ENCODE measurements at regions not wholly inside any gene's neighbourhood (a gene's known extent, or its start where the extent isn't known, plus 50 kb on each side); places are given as distances from the start of the nearest gene placed in this dataset.

DNA sequence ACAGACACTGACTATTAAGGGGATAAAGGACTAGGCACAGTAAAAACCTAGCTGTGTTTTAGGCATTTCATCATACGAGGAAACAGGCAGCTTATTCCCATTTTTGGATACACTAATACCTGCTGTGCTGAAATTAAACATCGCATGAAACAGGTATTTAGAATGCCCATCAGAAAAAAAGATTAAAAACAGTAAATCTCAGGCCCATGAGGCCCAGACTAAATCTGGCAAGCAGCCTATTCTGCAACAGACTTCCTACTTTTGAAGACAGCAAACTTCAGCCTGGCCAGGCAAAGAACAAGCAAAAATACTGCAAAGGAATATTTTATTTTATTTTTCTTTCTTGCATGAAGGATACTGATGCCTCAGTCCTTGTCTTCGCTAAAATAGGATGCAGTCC, 240.2 kb downstream of the LMO4 start:
- no peak for DNase-seq

DNA sequence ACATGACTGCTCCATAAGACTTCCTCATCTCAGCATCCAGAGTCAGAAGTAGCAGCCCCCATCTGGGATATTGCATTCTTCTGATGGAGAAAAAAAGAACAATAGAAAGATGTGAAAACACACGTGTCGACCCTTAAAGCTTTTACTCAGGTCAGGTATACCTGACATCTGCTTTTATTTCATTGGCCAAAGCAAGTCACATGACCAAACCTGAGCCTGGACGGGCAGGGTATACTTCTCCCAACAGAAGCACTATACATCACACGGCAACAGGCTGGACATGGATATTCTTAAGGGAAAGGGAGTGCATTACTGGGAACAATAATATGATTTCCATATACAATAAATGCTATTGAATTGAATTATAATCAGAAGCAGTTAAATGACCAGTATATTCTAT, 243.3 kb downstream of the LMO4 start:
- no peak for DNase-seq

DNA sequence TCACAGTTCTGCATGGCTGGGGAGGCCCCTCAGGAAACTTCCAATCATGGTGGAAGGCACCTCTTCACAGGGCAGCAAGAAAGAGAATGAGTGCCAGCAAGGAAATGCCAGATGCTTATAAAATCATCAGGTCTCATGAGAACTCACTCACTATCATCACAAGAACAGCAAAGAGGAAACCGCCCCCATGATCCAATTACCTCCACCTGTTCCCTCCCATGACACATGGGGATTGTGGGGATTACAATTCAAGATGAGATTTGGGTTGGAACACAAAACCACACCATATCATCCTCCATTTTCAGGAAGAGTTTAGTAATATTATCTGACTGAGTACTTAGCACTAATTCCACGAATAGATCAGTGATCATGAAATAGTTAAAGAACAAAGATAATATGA, 244.2 kb downstream of the LMO4 start:
- DNase-seq: no peak

DNA sequence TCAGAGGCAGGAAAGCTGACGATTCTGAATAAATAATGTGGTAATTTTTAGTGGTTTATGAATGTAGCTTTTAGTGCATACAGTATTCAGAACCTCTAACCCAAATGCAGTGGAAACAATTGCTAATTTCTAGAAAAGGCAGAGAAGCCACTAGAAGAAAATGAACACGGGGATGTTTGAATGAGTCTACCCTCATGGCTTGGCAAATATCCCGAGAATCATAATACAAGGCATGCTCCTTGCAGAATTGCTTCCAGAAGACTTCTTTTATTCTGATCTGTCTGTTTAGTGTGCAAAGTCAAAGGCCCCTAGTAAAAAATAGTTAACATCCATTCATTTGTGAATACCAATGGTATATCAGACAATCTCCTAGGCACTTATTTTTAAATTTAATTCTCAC, 246.8 kb downstream of the LMO4 start:
- DNase-seq: no peak

DNA sequence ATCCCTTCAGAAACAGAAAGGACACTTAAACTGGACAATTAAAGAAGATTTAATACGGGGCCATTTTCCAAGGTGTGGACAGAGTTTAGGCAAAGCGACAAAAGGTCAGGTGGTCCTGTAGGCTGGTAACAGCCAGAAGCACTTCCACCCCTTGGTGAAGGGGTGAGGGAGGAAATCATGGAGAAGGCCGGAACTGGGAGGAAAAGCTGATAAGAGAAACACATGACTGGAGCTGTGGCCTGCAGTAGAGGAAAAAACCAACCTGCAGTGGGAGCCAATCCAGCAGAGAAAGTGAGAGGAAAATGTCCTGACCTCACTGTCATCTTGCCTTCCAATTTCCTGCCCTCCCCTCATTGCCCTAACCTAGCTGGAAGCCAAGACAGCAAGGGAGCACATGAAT, 249.8 kb downstream of the LMO4 start:
- no peak for DNase-seq

DNA sequence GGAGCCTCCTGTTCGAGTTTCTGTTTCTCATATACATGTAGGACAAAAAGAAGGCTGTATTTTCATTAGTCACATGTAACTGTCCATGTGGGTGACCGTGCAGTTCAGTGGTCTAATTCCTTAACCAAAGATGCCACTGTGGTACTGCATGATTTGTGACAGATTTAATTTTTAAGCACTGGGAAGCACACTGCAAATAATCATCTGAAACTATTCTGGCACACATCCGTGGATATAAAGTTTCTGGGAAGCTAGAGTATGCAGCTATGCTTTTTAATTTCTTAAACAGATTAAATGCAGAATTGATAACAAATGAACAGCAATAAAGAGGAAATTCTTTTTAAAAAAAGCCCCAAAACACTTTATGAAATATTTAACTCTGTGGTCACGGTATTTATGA, 254.8 kb downstream of the LMO4 start:
- DNase-seq: no peak

DNA sequence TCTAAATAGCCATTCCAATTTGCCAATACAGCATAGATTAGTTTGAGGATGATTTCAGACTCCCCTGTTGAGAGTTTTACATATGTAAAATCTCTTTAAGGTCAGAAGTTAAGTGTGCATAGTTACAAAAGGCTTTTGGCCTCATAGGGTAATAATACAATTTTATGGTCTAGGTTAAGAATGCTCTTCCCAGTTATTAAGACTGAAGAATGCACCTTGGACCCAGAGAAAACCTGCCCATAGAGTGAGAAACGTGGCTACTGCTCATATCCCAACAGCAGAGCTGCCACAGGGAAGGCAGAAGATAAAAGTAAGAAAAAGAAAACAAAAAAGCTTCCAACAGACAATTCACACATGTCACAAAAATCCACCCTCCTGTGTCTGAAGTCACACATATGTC, 255.9 kb downstream of the LMO4 start:
- no peak for DNase-seq

DNA sequence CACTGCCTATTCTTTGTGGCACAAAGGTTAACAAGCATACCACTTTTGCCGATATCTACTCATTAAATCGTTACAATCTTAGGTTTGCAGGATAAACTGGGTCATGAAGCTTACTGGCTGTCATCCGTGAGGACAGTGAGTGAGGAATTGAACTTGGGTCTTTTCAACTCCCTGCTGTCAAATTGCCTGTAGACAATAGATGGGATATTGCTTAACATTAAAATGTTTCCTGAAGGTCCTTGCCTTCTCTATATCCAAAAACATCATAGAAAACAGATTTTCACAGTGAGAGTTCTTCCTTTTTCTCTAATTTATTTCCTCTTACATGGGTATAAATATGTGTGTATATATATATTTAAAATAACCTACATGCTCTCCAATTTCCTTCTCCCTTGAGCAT, 257.8 kb downstream of the LMO4 start:
- DNase-seq: no peak

DNA sequence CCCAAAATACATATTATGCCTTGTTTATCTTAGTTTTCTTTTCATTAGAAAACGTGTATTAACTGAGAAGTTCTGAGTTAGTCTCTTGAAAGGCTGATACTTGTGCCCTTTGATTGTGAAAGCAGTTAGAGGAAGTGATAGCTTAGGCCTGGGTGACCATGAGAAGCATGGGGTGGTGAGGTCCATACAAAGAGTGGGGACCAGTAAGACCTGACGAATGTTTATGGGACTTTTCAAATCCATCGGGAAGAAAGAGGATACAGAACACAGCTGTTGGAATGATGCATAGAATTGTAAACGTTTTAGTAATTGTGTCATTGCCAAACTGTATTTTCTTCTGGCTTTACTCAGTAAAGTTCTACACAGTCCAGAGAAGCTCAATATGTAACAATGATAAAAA, 259.8 kb downstream of the LMO4 start:
- DNase-seq: no peak

DNA sequence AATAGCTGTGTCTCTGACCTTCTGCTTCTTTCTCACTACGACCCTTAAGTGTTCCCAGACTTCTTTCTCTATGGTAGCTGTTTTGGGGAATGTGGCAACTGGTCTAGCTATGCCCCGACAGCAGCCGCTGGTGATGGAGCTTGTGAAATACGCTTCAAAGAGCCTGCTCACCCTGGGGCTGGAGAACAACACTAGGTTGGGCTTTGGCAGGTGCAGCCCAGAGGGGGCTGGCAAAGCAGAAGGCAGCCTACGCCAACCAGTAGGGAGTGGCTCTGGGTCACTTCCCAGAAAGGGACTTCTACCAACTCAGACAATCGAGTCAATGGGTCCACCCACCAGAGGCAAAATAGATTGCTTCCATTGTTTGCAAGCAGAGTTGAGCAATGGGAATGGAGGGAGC, 262.8 kb downstream of the LMO4 start:
- no peak for DNase-seq

DNA sequence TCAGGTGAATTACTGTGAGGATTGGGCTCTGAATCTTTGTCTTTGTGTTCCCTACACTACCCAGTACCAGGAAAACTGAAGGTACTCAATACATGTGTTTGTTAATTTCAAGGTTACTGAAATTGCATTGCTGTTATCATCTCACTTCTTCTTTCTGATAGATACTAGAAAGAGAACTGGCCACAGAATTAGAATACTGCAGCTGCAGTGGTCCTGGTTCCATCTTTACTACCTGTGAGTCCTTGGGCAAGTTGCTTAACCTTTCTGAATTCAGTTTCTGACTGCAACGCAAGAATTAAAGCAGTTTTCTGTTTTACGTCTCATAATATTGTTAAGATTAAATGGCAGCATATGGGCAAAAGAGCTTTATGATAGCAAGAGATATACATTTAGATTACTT, 263.5 kb downstream of the LMO4 start:
- no peak for DNase-seq

DNA sequence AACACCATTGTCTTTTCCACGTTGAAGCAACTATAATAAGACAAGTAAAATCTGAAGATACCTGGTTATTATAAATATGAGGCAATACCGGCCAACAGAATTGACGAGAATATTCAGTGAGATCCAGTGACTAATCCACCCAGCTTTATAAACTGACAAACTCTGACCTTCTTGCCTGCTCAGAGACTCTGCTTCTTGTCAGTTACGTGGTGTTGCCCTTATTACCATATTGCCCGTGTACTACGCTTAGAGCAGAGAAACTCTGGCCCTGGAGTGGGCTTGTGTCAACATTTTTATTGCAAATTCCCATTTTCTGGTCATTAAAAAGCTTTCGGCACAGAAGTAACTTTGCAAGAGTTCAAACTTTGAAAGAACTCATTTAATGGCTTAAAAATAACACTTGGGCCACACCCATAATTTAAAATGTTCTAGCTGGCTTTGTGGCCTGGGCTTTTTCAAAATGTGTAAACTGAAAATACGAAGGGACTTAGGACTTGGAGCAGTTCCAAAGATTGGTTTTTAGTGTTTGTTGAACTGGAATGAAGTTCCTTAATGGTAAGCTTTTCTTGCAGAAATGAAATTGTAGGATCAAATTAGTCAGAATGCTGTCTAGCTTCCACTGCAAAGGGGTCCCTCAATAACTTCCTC, 266.2 kb downstream of the LMO4 start:
- no peak for DNase-seq

DNA sequence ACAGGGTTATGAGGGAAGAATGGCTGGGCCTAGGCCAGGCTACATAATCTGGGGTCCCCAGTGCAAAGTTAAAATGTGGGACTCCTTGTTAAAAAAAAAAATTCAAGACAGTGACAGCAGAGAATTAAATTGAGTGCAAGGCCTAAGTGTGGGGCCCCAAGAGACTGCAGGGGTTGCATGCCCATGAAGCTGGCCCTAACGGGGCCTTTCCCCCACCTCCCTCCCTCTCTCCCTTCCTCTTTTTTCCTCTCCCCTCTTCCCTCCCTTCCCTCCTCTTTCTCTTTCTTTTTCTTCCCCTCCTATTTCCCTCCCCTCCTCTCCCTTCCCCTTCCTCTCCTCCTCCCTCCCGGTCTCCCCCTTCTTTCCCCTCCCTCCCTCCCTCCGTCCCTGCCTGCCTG, 266.7 kb downstream of the LMO4 start:
- no peak for DNase-seq

DNA sequence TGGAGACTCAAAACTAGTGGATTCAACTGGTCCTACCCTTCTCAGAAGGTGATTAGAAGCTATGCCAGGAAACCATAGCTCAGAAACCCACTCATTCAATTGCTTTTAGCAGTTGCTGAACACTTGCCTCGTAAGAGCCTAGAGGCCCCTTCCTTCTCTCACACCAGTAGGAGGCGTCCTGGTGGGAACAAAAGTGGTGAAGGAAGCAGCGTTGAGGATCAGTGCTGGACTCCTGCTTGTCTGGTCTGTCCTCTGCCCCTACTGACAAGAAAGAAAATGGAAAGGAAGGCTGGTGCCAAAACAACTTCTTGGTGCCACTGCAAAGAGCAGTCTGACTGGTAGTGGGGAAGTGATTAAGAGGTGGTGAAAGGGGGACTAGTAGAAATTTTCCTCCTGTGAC, 269.7 kb downstream of the LMO4 start:
- DNase-seq: no peak

DNA sequence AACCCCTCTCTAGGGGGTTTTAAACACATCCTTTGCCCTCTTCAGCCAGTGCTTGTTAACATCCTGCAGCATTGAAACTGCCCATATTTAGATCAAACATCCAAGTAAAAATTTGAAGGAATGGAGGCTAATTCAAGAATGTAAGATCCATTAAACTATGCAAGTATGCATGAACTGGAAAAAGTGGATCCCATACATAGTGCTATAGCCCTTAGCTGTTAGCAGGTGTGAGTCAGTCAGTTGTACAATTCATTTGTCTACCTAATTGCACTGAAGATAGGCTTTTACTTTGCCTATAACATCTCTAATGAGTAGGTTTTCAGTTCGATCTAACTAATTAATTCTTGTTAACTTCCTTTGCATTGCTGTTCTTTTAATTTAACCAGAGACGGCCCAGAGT, 270.9 kb downstream of the LMO4 start:
- DNase-seq: no peak

DNA sequence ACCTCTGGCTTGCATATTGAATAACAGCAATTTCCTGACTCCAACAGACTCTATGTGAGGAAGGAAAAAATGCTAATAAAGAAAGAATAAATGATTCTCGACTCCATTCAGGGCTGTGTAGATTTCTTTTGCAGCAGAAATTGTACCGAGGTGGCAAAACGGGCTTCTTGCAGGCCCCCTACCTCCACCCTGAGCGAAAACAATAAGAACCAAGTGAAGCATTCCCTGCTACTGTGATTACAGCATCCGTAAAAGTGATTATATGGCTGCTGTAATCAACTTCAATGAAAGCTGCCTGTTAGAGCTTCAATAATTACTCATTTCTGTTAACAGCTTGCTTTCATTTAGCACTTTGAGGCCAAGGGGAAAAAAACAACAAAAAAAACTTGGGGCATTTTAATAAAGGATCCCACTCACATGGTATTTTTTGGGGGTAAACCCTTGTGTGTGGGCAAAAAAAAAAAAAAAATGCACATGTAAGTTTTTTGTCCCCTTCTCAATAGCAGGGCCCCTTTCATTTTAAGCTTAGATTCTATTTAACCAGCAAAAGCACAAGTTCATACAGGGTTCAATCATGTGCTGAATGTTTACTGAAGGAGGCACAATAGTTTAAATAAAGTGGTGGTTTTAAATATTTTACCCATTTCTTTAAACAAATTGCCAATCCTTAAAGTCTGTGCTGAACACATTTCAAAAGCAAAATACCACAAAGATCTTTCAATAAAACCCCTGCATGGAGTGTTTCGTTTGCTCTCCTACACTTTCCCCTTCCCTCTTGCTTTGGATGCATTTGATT, 271.6 kb downstream of the LMO4 start:
- DNase-seq: no peak

DNA sequence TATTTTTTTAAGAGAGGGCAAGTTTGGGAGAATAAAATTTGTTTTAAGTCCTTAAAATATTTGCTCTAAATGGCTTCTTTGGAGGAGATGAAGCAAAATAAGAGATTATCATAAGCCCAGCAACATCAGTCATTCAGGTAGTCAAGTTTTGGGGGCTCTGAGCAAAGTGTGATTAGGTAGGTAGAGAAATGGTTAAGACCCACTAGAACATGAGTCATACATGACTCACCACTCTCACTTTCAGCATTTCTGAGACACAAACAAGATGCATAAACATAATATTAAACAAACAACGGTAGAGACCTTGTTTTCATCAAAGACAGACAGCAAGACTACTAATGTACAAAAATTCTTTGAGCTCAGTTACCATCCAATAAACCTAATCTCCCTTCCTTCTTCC, 272.2 kb downstream of the LMO4 start:
- DNase-seq: no peak

DNA sequence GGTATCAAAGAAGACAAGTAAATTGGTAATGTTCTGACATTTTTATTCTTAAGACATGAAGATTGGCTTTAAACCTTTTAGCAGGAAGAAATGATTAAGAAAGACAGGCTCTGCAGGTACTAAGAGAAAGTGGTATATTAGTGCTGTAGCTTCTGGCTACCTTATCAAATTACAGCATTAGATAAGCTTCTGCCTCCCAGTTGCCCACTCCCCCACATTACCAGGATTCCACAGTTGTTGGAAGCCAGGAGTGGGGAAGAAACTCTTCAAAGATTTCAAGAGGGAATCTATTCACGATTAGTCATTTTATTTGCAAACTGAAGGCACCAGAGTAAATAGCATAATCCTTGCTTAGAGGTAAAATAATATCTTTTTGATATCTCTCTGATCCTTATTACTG, 274.9 kb downstream of the LMO4 start:
- DNase-seq: no peak

DNA sequence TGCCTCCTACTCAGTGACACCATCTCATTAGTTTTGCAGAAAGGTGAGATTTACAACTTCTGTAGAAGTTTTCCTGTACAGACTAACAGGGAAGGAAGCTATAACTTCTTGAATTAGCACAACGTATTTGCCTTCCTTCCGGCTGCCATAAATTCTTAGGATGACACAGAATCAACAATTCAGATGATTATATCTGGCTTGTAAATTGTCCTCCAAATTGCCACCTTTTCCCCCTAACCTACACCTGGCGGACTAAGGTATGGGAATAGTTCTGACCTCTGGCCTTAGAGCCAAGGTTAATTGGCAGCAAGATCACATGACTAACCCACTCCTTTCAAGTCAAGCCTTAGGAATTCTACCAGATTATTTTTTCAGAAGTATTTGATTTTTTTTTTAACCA, 284.3 kb downstream of the LMO4 start:
- DNase-seq: no peak

DNA sequence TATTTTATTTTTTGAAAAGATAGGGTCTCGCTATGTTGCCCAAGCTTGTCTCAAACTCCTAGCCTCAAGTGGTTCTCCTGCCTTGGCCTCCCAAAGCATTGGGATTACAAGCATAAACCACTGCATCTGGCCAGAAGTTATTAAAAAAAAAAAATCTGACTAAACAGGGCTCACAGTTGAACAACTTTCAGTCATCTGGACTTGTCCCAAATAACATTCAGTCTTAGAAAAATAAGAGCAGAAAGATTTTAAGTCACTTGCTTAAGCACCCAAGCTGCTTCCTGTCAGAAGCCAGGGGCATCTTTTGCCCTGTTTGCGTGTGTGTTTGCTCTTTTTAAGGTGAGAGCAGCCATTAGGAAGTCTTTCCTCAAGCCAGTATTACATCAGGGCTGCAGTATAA, 286.8 kb downstream of the LMO4 start:
- DNase-seq: no peak

DNA sequence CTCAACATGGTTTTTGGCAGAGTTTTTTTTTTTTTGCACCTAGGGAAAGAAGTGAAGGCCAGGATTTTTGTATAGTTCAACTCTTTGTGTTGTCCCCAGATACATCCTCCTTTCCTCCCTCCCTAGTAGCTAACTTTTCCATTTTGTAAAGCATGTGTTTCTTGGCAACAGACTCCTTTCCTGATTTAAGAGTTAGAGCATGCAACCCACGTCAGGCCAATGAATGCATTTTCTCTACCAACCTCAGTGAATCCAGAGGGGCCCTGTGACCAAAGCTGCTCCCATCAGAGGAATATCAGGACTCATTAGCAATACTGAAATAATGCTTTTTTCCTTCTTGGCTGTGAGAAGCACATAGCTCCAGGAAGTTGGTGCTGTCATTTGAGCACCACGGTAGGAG, 287.2 kb downstream of the LMO4 start:
- no peak for DNase-seq

DNA sequence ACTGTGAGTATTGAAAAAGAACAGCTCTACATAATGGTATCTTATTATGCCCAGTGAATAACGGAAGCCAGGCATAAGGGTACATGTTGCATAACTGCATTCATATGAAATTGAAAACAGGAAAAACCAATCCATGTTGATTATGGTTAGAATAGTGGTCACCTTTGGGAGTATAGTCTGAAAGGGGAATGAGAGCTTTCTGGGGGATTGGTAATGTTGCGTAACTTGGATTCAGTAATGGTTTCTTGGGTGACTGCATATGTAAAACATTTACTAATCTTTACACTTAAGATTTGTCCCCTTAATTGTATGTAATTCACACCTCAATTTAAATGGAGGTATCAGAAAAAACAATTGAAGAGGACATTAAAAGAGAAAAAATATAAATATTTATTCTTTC, 292.1 kb downstream of the LMO4 start:
- no peak for DNase-seq

DNA sequence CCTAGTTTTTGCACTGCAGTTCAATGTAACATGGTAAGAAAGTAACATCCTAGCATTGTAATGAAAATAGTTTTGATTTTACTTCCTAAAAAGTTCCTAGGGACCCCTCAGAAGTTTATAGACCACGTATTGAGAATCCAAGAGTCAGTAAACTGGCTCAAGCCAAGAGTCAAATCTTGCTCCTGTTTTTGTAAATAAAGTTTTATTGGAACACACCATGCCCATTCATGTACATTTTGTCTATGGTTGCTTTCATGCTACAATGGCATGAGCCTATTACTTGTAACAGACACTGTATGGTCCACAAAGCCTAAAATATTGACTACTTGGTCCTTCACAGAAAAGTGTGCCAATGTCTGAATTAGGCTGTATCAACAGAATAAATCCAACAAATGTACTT, 301.0 kb downstream of the LMO4 start:
- no peak for DNase-seq

DNA sequence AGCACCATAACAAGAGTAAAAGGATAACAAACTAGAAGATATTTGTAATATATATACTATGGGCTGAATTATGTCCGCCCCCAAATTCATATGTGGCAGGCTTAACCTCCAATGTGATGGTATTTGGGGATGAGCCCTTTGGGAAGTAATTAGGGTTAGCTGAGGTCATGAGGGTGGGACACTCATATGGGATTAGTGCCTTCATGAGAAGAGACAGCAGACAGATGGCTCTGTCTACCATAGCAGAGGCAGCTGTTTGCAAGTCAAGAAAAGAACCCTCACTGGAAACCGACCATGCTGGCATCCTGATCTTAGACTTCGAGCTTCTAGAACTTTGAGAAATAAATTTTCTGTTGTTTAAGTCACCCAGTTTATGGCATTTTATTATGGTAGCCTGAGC, 303.6 kb downstream of the LMO4 start:
- no peak for DNase-seq
